Astrocyte (in vitro differentiated cells and primary cell): ENCODE measurements at regions not wholly inside any gene's neighbourhood (a gene's known extent, or its start where the extent isn't known, plus 50 kb on each side); places are given as distances from the start of the nearest gene placed in this dataset.

Source experiments
- DNase-seq: peaks from one replicate; pipeline ENCODE4 v3.0.0-alpha.2; 2010; ENCODE audit warnings: low read depth
- FAIRE-seq: peaks from 2 replicates; lab custom pipeline; 2011; peaks lifted over from hg19 to GRCh38; lab: Jason Lieb, UNC
- H2AFZ ChIP-seq: 2 replicates; pipeline ENCODE4 v1.6.0; 2012; ENCODE audit warnings: low read depth, low read length, inconsistent platforms
- H3K27ac ChIP-seq: 2 replicates; pipeline ENCODE4 v1.5.1; 2011; ENCODE audit warnings: low read depth, low read length, inconsistent platforms
- H3K27me3 ChIP-seq: 2 replicates; pipeline ENCODE4 v1.6.0; 2011; ENCODE audit warnings: low read length, inconsistent platforms; ENCODE audit not compliant: insufficient read depth
- H3K36me3 ChIP-seq: 2 replicates; pipeline ENCODE4 v1.5.1; 2011; ENCODE audit warnings: low read length, inconsistent platforms; ENCODE audit not compliant: insufficient read depth
- H3K4me1 ChIP-seq: 2 replicates; pipeline ENCODE4 v1.5.1; 2011; ENCODE audit warnings: low read length, inconsistent platforms; ENCODE audit not compliant: insufficient read depth
- H3K4me2 ChIP-seq: 2 replicates; pipeline ENCODE4 v1.6.0; 2012; ENCODE audit warnings: low read length, inconsistent platforms
- H3K4me3 ChIP-seq: 2 replicates; pipeline ENCODE4 v1.5.1; 2011; ENCODE audit warnings: low read depth, mild to moderate bottlenecking, low read length, inconsistent platforms; ENCODE audit not compliant: insufficient read depth
- H3K79me2 ChIP-seq: 2 replicates; pipeline ENCODE4 v1.6.0; 2012; ENCODE audit warnings: mild to moderate bottlenecking, low read length, inconsistent platforms; ENCODE audit not compliant: insufficient read depth
- H3K9ac ChIP-seq: 2 replicates; pipeline ENCODE4 v1.6.0; 2012; ENCODE audit warnings: mild to moderate bottlenecking, low read length, inconsistent platforms
- H3K9me3 ChIP-seq: 2 replicates; pipeline ENCODE4 v1.5.1; 2012; ENCODE audit warnings: low read depth, mild to moderate bottlenecking, low read length, inconsistent platforms; ENCODE audit not compliant: insufficient read depth
- H4K20me1 ChIP-seq: 2 replicates; pipeline ENCODE4 v1.6.0; 2012; ENCODE audit warnings: low read length, inconsistent platforms; ENCODE audit not compliant: insufficient read depth
- H3K27ac Mint-ChIP-seq: one replicate; pipeline ENCODE4 v1.8.0; 2021; ENCODE audit warnings: mild to moderate bottlenecking, mixed read lengths; ENCODE audit not compliant: unreplicated experiment
- H3K27me3 Mint-ChIP-seq: one replicate; pipeline ENCODE4 v1.8.0; 2021; ENCODE audit warnings: low read depth, mixed read lengths; ENCODE audit not compliant: unreplicated experiment
- H3K36me3 Mint-ChIP-seq: one replicate; pipeline ENCODE4 v1.8.0; 2021; ENCODE audit warnings: low read depth, mixed read lengths; ENCODE audit not compliant: unreplicated experiment
- H3K4me1 Mint-ChIP-seq: one replicate; pipeline ENCODE4 v1.8.0; 2021; ENCODE audit warnings: low read depth, mixed read lengths; ENCODE audit not compliant: unreplicated experiment
- H3K4me3 Mint-ChIP-seq: one replicate; pipeline ENCODE4 v1.8.0; 2021; ENCODE audit warnings: mild to moderate bottlenecking, moderate library complexity, mixed read lengths; ENCODE audit not compliant: unreplicated experiment
- H3K9me3 Mint-ChIP-seq: one replicate; pipeline ENCODE4 v1.8.0; 2021; ENCODE audit warnings: mild to moderate bottlenecking, mixed read lengths; ENCODE audit not compliant: unreplicated experiment
- EZH2 ChIP-seq: IDR thresholded peaks from 2 replicates; pipeline ENCODE4 v1.6.1; 2012; ENCODE audit warnings: mild to moderate bottlenecking, low read length, inconsistent platforms; ENCODE audit not compliant: insufficient read depth
- TF ChIP-seq, protein P1 (sequence below): IDR thresholded peaks from 2 replicates; pipeline ENCODE4 v1.5.1; 2011; ENCODE audit warnings: low read depth, mild to moderate bottlenecking, inconsistent platforms, low read length, moderate library complexity; ENCODE audit not compliant: insufficient read depth

DNA sequence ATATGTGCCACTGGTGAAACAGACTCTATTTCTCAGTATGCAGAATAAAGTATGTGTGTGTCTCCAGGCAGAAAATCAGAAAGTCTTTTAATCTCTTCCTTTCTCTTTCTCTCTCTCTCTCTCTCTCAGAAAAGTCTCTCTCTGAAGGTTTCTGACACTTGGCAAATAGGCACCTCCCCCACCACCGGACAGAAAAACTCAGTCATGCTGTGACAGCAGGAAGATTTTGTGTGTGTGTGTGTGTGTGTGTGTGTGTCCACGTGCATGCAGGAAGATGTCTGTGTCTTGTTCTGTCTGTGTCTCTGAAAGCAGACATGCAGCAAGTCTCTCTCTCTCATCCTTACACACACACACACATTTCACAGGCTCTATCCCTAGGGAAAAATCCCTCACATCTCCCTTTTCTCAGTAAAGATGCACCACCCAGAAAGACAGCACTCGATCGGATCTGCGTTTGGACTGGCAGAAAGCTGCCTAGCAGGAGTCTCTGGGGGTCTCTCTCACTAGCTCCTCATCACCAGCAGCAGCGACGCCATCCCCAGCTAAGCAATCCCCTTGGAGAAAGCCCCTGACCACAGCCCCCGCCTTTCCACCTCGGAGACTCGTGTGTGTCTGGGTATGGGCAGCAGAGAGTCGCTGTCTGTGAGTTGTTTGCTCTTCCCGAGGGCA lies 98.3 kb downstream of the EDN3 start:
- FAIRE-seq (no peak), DNase-seq (no peak)
- Histone ChIP-seq H3K27me3 (peaks cover 33% of the 10 kb centered on the region), H3K9ac (no peak overlapping the region), H3K4me1 (no peaks in the 10 kb centered on the region), H3K27ac (no peak overlapping the region), H3K36me3 (no peaks in the 10 kb centered on the region), H3K9me3 (no peaks in the 10 kb centered on the region), H3K79me2 (no peaks in the 10 kb centered on the region), H3K4me2 (no peak overlapping the region), H4K20me1 (no peaks in the 10 kb centered on the region), H3K4me3 (no peak overlapping the region), H2AFZ (no peak overlapping the region)
- Mint-ChIP-seq H3K9me3 (no peaks in the 10 kb centered on the region), H3K27ac (no peak overlapping the region), H3K36me3 (no peaks in the 10 kb centered on the region), H3K27me3 (peaks cover 10% of the 10 kb centered on the region), H3K4me1 (no peaks in the 10 kb centered on the region), H3K4me3 (no peak overlapping the region)
- TF ChIP-seq, protein P1, sequence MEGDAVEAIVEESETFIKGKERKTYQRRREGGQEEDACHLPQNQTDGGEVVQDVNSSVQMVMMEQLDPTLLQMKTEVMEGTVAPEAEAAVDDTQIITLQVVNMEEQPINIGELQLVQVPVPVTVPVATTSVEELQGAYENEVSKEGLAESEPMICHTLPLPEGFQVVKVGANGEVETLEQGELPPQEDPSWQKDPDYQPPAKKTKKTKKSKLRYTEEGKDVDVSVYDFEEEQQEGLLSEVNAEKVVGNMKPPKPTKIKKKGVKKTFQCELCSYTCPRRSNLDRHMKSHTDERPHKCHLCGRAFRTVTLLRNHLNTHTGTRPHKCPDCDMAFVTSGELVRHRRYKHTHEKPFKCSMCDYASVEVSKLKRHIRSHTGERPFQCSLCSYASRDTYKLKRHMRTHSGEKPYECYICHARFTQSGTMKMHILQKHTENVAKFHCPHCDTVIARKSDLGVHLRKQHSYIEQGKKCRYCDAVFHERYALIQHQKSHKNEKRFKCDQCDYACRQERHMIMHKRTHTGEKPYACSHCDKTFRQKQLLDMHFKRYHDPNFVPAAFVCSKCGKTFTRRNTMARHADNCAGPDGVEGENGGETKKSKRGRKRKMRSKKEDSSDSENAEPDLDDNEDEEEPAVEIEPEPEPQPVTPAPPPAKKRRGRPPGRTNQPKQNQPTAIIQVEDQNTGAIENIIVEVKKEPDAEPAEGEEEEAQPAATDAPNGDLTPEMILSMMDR, result no peak

DNA sequence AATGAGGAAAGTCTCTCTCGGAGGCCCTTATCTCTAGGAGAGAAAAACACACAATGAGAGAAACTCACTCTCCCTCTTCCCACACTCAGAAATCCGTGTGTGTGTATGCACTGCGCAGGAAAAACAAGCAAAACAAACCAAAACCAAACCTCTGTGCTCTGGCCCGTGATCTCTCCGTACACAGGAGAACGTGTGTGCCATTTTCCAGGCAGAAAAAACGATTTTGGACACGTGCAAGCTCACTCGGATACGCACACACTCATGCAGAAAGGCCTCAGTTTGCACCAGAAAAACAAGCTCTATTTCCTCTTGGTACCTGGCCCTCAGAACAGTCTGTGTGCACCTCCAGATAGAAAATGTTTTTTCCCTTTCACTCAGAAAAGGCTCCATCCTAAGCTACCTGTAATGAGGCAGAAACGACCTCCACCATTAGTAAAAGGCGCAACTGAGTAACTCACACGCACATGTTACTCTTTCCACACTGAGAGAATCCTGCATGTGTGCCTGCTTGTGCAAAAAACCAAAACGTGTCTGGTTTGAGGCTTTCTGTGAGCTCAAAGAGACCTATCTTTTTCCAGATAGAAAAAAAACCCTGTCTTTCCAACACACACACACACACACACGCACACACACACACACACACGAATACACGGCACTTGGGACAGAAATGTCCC lies 99.2 kb downstream of the EDN3 start:
- Mint-ChIP-seq H3K27me3 (peaks cover 10% of the 10 kb centered on the region), H3K27ac (no peak overlapping the region), H3K4me1 (no peaks in the 10 kb centered on the region), H3K4me3 (no peak overlapping the region), H3K36me3 (no peaks in the 10 kb centered on the region), H3K9me3 (no peaks in the 10 kb centered on the region)
- H2AFZ ChIP-seq, result no peak overlapping the region
- no peaks in the 10 kb centered on the region for H3K4me1 ChIP-seq
- H3K79me2 ChIP-seq, result no peaks in the 10 kb centered on the region
- H3K27me3 ChIP-seq, result peaks cover 41% of the 10 kb centered on the region
- H3K36me3 ChIP-seq, result no peaks in the 10 kb centered on the region
- no peak for TF ChIP-seq EZH2
- TF ChIP-seq, protein P1, result no peak
- no peak for DNase-seq
- no peak overlapping the region for H3K4me3 ChIP-seq
- no peak overlapping the region for H3K4me2 ChIP-seq
- no peak overlapping the region for H3K9ac ChIP-seq
- no peaks in the 10 kb centered on the region for H4K20me1 ChIP-seq
- H3K9me3 ChIP-seq, result no peaks in the 10 kb centered on the region
- H3K27ac ChIP-seq, result no peak overlapping the region
- FAIRE-seq, result no peak

DNA sequence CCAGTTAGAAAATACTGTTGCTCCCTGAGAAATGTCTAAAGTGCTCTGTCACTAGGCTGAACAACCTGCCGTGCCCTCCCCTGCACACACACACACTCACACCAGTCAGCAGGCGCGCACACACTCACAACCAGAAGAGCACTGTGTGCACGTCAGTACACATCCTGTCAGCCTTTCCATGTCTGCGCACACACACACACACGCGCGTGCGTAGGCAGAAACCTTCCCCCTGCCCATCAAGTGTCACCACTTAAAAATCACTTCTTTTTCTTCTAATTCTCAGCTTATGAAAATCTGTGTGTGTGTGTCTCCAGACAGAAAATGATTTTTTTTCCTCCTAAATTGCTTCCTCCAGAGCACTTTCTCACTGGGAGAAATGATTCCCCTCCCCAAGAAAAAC lies 100.3 kb downstream of the EDN3 start:
- TF ChIP-seq EZH2, result no peak
- TF ChIP-seq, protein P1, result no peak
- peaks cover 17% of the 10 kb centered on the region for H3K27me3 Mint-ChIP-seq
- Histone ChIP-seq H3K27ac (no peak overlapping the region), H3K79me2 (no peaks in the 10 kb centered on the region), H3K4me1 (no peaks in the 10 kb centered on the region), H3K27me3 (peaks cover 46% of the 10 kb centered on the region), H4K20me1 (no peaks in the 10 kb centered on the region), H3K9ac (no peak overlapping the region), H2AFZ (no peak overlapping the region), H3K9me3 (no peaks in the 10 kb centered on the region), H3K4me3 (no peak overlapping the region), H3K4me2 (no peak overlapping the region), H3K36me3 (no peaks in the 10 kb centered on the region)
- H3K36me3 Mint-ChIP-seq, result no peaks in the 10 kb centered on the region
- no peaks in the 10 kb centered on the region for H3K9me3 Mint-ChIP-seq
- H3K4me3 Mint-ChIP-seq, result no peak overlapping the region
- FAIRE-seq, result no peak
- no peaks in the 10 kb centered on the region for H3K4me1 Mint-ChIP-seq
- H3K27ac Mint-ChIP-seq, result no peak overlapping the region
- DNase-seq, result no peak
